AG04449 (cell line): ENCODE measurements at regions not wholly inside any gene's neighbourhood (a gene's known extent, or its start where the extent isn't known, plus 50 kb on each side); places are given as distances from the start of the nearest gene placed in this dataset.

ENCODE experiments used
- CTCF ChIA-PET: fragments of 350-600 bp; formaldehyde crosslinking; extraction: SDS; loops from one replicate; lab custom pipeline; 2021; ENCODE audit warnings: antibody characterized with exemption; lab: Yijun Ruan, JAX
- POLR2A ChIA-PET: fragments of 400-600, 350-600 bp; formaldehyde crosslinking; extraction: SDS; loops from one replicate; lab custom pipeline; 2020; ENCODE audit warnings: antibody characterized with exemption, inconsistent platforms; lab: Yijun Ruan, JAX
- DNase-seq: peaks from one replicate; pipeline ENCODE4 v3.0.0-alpha.2; 2010; ENCODE audit warnings: low read depth, low spot score
- H3K4me3 ChIP-seq: 2 replicates; pipeline ENCODE4 v1.5.1; 2011; ENCODE audit warnings: low read depth, mild to moderate bottlenecking, control low read depth, low read length
- CTCF ChIP-seq: IDR thresholded peaks from one replicate; pipeline ENCODE4 v1.5.1; 2011; ENCODE audit warnings: mild to moderate bottlenecking, moderate library complexity, low read length, control low read depth, inconsistent platforms; ENCODE audit not compliant: insufficient read depth; ENCODE audit errors: missing control alignments

- TF ChIP-seq CTCF, result no peak
- DNase-seq, result no peak
- ChIA-PET CTCF (no interaction called here), POLR2A (no interaction called here)
- H3K4me3 ChIP-seq, result no peak overlapping the region
Measured at GRCh38 chr2:198444800-198445287, 640.5 kb downstream of the PLCL1 start.

GRCh38 chr2:198441901-198442300 lies 637.5 kb downstream of the PLCL1 start:
- POLR2A ChIA-PET, result no interaction called here
- CTCF ChIA-PET, result no interaction called here
- H3K4me3 ChIP-seq, result no peak overlapping the region
- peak; percentile 62 for DNase-seq
- TF ChIP-seq CTCF, result no peak

GRCh38 chr2:198441246-198441645 lies 636.9 kb downstream of the PLCL1 start:
- TF ChIP-seq CTCF, result no peak
- CTCF ChIA-PET, result no interaction called here
- no peak for DNase-seq
- no peak overlapping the region for H3K4me3 ChIP-seq
- POLR2A ChIA-PET, result no interaction called here

GRCh38 chr2:198440833-198441232 lies 636.4 kb downstream of the PLCL1 start:
- DNase-seq, result no peak
- H3K4me3 ChIP-seq, result no peak overlapping the region
- no peak for TF ChIP-seq CTCF
- ChIA-PET CTCF (no interaction called here), POLR2A (no interaction called here)

- CTCF ChIA-PET, result no interaction called here
- TF ChIP-seq CTCF, result no peak
Measured at GRCh38 chr2:198438331-198438730, 633.9 kb downstream of the PLCL1 start.

GRCh38 chr2:198424112-198424511 lies 619.7 kb downstream of the PLCL1 start:
- DNase-seq, result no peak

More at GRCh38 chr2:198438331-198438730, 633.9 kb downstream of the PLCL1 start:
- DNase-seq, result no peak
- H3K4me3 ChIP-seq, result no peak overlapping the region
- POLR2A ChIA-PET, result no interaction called here

More at GRCh38 chr2:198424112-198424511, 619.7 kb downstream of the PLCL1 start:
- CTCF ChIA-PET, result no interaction called here
- POLR2A ChIA-PET, result no interaction called here
- no peak overlapping the region for H3K4me3 ChIP-seq
- no peak for TF ChIP-seq CTCF
